Dedifferentiated amniotic fluid mesenchymal stem cell (primary cell): ENCODE measurements at regions not wholly inside any gene's neighbourhood (a gene's known extent, or its start where the extent isn't known, plus 50 kb on each side); places are given as distances from the start of the nearest gene placed in this dataset.

Experiments used
- DNase-seq: peaks from one replicate; pipeline ENCODE4 v3.0.0-alpha.2; 2016; ENCODE audit errors: extremely low spot score

GRCh38 chr2:2998971-2999370 lies 378.6 kb downstream of the EIPR1 start:
- DNase-seq: no peak

DNA sequence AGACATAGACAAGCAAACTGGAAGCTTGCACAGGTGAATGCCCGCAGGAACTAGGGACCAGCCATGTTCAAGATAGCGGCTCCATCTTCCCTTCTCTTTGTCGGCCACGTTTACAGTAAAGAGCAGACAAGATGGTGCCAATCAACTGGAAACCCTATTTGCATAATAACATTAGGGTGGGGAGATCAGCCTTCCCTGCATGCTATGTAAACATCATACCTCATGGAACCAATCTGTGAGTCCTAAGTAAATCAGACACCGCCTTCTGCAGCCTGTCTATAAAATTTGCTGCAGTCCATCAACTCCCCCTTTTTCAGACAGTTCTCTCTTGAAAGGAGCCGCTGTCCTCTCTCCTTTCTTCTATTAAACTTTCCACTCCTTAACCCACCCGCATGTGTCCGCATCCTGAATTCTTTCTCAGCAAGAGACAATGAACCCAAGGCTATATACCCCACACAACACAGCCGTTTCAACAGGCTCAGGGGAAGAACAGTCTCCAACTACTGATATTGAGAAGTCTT lies 384.4 kb downstream of the EIPR1 start:
- DNase-seq: no peak

GRCh38 chr2:2992634-2993033 lies 385.0 kb downstream of the EIPR1 start:
- DNase-seq: no peak

- DNase-seq: no peak
Observed at GRCh38 chr2:2985020-2985419, 392.6 kb downstream of the EIPR1 start.

DNA sequence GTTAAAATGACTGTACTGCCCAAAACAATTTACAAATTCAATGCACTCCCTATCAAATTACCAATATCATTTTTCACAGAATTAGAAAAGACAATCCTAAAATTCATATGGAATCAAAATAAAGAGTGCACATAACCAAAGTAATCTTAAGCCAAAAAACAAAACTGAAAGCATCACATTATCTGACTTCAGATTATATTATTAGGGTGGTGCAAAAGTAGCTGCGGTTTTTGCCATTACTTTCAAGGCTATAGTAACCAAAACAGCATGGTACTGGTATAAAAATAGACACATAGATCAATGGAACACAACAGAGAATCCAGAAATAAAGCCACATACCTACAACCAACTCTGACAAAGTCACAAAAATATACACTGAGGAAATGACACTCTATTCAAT lies 396.6 kb downstream of the EIPR1 start:
- DNase-seq: no peak

DNA sequence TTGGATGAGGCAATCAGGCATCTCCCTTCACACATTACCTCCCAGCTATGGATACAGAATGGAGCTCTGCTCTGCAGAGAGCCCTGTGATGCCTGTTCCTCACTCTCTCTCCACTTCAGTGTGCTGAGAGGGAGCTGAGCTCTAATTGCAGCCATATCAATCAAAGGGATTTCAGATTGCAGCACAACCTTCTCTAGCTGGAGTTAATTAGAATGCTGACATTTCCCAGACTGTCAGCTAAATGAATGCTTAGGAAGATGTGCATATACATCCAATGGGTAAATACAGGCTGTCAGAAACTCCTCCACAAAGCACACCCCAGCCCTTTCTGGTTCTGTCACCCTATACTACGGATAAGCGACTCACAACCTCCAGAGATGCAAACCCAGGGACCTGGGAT lies 402.6 kb downstream of the EIPR1 start:
- DNase-seq: no peak

DNA sequence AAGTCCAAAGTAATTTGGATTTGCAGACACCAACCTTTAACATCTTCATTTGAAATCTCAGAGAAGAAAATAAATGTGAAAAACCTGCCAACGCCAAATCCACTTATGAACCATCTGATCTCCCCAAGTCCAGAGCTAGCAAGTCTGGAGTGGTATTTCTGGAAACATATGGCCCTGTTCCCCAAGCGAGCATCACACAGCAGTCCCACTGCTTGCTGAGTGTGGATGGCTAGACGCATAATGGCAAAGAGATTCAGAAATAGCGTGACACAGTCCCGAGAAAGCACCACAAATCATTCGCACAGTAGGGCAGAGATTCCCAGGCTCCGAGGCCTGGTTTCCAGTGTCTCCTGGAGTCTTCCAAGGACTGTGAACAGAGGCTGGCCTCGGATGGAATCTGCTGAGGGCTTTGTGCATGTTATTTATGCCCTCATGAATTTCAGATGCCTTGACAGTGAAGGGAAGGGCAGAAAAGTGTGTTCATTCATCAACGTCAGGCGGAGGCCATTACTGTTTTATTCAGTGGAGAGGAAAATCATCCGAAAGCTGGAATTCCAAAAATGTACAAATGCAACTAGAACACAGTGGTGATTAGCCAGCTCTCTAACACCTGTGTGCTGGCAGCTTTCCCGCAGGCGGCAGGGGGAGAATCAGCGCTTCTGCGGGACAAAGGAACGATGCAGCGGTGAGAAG lies 417.0 kb downstream of the EIPR1 start:
- DNase-seq: no peak

- no peak for DNase-seq
Observed at GRCh38 chr2:2950403-2950952, 427.1 kb downstream of the EIPR1 start.

- no peak for DNase-seq
Observed at GRCh38 chr2:2947406-2947805, 430.2 kb downstream of the EIPR1 start.

DNA sequence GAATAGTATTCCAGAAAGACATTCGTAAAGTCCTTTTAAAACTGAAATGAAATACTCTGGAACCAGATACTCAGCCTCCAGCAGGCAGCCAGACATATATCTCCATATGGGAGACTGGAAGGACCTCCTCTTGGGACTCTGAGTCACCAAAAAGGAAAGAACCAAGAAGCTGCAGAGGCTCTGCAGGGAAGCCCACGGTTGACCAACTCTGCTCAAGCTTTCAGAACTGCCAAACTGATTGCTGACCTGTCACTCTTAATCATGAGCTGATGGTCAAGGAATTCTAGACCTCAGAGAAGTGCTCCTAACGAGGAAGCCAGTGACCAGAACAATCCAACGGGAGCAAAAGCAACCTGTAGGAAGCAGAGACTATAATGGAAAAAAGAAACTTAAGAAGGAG lies 434.7 kb downstream of the EIPR1 start:
- no peak for DNase-seq

DNA sequence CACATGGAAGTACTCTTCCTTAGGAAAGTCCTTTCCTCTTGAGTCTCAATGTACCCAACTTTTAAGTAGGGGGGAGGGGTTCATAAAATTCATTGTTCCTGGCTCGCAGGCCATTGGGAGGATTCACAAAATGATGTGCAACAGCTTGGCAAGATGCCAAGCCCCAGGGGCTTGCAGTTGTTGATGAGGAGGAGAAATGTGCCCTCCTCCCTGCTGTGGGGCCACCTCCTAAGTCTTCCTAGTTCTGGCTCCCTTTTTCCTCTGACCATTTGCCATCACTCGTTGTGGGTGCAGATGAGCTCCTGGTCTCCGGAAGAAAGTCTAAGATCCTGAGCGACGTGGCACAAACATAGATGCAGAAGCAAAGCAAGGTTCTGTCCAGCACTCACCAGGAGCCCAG lies 435.4 kb downstream of the EIPR1 start:
- no peak for DNase-seq

GRCh38 chr2:2941205-2941604 lies 436.4 kb downstream of the EIPR1 start:
- no peak for DNase-seq

- no peak for DNase-seq
Observed at GRCh38 chr2:2940702-2941101, 436.9 kb downstream of the EIPR1 start.

DNA sequence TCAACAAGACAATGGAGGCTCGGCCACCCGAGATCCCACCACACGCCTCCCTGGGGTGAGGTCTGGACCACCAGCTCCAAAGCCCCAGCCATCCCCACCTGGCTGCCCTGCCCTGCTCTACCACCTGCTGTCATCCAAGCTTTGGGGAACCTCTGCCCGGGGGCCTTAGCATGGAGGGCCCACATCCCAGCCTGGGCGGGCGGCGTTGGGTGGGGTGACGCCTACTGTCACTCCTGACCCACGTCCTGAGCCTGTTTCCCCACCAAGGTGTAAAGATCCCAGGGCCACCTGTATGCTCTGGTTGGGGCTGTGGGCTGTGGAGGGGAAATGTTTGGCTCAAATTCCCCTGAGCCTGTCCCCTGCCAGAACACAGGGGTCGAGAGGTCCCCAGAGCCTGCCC lies 437.6 kb downstream of the EIPR1 start:
- no peak for DNase-seq

- no peak for DNase-seq
Observed at GRCh38 chr2:2939078-2939795, 438.4 kb downstream of the EIPR1 start.

DNA sequence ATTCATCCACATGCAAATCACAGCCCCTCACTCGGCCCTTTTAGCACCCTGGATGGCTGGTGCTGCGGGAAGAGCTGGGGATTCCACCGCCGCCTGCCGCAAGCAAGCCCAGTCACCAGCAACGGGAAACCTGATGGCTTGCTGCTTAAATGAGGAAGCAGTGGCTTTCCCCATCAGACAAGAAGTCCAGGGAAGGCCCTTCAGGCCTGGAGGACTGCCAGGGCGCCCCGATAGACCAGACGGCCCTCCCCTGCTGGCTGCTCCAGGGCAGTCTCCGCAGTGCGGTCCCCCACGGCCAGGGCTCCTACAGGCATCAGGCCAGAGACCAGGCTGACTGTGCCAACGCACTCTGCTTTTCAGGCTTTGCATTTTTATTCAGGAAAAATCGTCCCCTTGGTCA lies 439.1 kb downstream of the EIPR1 start:
- no peak for DNase-seq

DNA sequence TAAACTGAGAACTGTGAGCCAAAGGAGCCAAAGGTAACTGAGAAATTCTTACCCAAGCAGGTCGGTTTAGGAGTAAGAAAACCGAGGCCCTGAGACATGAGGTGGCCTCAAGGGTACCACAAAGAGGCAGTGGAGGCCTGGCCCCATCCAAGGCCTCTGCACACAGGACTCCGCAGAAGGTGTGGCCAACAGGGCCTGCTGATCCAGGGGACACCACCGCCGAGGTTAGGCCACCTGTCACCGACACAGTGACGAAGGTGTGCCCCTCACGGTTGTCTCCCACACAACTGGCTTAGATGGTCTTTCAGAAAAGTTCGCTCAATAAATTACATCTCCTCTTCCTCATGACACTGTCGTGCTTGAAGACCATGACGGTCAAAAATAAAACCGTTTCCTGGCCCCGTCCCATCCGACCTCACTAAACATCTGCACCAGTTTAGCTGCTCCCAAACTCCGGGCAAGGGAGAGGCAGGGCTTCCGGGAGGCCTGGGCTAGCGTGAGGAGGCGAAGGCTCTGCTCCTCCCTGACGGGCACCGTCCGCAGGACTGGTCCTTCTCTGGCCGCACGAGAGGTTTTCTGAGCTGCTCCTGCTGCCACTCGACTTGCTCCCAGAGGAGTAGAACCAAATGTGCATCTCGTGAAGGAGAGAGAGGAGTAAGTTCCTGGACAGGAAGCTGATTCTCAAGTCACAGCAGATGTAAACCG lies 442.0 kb downstream of the EIPR1 start:
- no peak for DNase-seq

DNA sequence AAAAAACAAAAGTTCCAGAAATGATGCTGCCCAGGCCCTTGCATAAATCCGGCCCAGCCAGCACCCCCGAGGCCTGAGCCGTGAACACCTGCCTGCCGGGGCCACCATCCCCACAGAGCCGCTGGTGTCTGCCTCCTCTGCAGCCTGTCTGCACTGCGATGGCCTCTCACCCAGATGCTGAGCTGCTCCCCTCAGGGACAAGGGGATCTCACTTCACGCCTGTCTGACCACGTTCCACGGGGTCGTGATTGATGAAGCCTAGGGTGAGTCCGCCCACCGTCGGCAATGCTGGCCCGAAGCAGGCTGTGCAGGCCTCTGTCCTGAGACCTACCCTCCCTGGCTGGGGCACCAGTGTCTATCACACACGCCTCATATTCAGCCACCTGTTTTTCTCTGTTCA lies 444.2 kb downstream of the EIPR1 start:
- DNase-seq: no peak

GRCh38 chr2:2932692-2933305 lies 444.8 kb downstream of the EIPR1 start:
- DNase-seq: no peak

GRCh38 chr2:2932189-2932588 lies 445.4 kb downstream of the EIPR1 start:
- no peak for DNase-seq

GRCh38 chr2:2931318-2932075 lies 446.1 kb downstream of the EIPR1 start:
- no peak for DNase-seq
